Mesothelial cell of epicardium (in vitro differentiated cells): ENCODE measurements at regions not wholly inside any gene's neighbourhood (a gene's known extent, or its start where the extent isn't known, plus 50 kb on each side); places are given as distances from the start of the nearest gene placed in this dataset.

Experiments
- DNase-seq, 2 experiments: peaks; one replicate each; pipeline ENCODE4 v3.0.0; 2021; ENCODE audit warnings: low spot score in 2 of 2; ENCODE audit not compliant: unreplicated experiment in 2 of 2
- H3K27ac Mint-ChIP-seq: 2 replicates; pipeline ENCODE4 v1.8.0; 2021; ENCODE audit warnings: mixed read lengths
- H3K27me3 Mint-ChIP-seq: 2 replicates; pipeline ENCODE4 v1.8.0; 2021; ENCODE audit warnings: low read depth, mixed read lengths
- H3K36me3 Mint-ChIP-seq: 2 replicates; pipeline ENCODE4 v1.8.0; 2021; ENCODE audit warnings: mixed read lengths
- H3K4me1 Mint-ChIP-seq: 2 replicates; pipeline ENCODE4 v1.8.0; 2021; ENCODE audit warnings: mixed read lengths
- H3K4me3 Mint-ChIP-seq: 2 replicates; pipeline ENCODE4 v1.8.0; 2021; ENCODE audit warnings: mild to moderate bottlenecking, moderate library complexity, mixed read lengths
- H3K9me3 Mint-ChIP-seq: 2 replicates; pipeline ENCODE4 v1.8.0; 2021; ENCODE audit warnings: mixed read lengths
- TF ChIP-seq, protein P1 (sequence below): fragments of 200-600 bp; sonication (generic); IDR thresholded peaks from one replicate; pipeline ENCODE4 v1.5.0; 2021; ENCODE audit warnings: antibody characterized with exemption; ENCODE audit not compliant: unreplicated experiment

GRCh38 chr22:49097966-49098365 lies 729.7 kb downstream of the BRD1 start:
- Mint-ChIP-seq H3K27me3 (peaks cover 13% of the 10 kb centered on the region), H3K4me3 (no peak overlapping the region), H3K4me1 (no peaks in the 10 kb centered on the region), H3K27ac (no peak overlapping the region), H3K9me3 (no peaks in the 10 kb centered on the region), H3K36me3 (no peaks in the 10 kb centered on the region)
- DNase-seq = no peak
- TF ChIP-seq, protein P1, sequence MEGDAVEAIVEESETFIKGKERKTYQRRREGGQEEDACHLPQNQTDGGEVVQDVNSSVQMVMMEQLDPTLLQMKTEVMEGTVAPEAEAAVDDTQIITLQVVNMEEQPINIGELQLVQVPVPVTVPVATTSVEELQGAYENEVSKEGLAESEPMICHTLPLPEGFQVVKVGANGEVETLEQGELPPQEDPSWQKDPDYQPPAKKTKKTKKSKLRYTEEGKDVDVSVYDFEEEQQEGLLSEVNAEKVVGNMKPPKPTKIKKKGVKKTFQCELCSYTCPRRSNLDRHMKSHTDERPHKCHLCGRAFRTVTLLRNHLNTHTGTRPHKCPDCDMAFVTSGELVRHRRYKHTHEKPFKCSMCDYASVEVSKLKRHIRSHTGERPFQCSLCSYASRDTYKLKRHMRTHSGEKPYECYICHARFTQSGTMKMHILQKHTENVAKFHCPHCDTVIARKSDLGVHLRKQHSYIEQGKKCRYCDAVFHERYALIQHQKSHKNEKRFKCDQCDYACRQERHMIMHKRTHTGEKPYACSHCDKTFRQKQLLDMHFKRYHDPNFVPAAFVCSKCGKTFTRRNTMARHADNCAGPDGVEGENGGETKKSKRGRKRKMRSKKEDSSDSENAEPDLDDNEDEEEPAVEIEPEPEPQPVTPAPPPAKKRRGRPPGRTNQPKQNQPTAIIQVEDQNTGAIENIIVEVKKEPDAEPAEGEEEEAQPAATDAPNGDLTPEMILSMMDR = no peak

DNA sequence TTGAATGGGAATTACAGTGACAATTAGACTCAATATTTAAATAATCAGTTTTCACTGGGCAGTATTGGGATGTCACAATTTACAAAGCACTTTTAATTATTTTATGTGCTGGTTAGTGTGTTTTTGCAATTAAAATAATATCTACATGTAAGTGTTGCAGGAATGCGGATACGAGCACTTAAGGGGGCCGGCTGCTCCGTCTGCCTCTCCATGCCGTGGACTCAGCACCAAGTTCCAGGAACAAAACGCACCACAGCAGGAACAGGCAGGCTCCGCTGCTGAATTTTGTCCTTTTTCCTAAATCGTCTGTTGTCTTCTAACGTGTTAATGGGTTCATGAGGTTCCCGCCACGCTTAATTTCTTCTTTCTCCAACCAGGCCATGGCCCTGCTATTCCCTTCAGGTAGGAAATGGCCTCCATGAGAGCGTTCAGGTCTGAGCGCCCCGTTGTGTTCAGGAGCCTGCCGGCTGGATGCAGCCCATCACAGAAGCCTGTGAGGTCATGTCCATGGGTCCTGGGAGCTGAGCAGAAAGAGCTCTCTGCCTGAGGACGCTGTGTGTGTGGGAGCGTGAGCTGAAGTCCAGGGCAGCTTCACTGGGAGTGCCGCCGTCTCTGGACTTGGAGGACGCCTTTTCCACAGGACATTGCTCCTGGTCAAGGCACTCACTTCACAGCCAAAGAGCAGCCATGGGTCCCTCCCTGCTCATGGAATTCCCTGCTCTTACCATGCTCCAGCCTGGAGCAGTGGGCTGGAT lies 730.3 kb downstream of the BRD1 start:
- TF ChIP-seq, protein P1 = no peak
- Mint-ChIP-seq H3K27ac (no peak overlapping the region), H3K4me1 (no peaks in the 10 kb centered on the region), H3K4me3 (no peak overlapping the region), H3K9me3 (no peaks in the 10 kb centered on the region), H3K36me3 (no peaks in the 10 kb centered on the region), H3K27me3 (peaks cover 11% of the 10 kb centered on the region)
- no peak for DNase-seq

- DNase-seq = no peak
- Mint-ChIP-seq H3K9me3 (no peaks in the 10 kb centered on the region), H3K27me3 (peaks cover 9% of the 10 kb centered on the region), H3K4me1 (no peaks in the 10 kb centered on the region), H3K4me3 (no peak overlapping the region), H3K36me3 (no peaks in the 10 kb centered on the region), H3K27ac (no peak overlapping the region)
- TF ChIP-seq, protein P1 = no peak
Observed at GRCh38 chr22:49096476-49096875, 731.2 kb downstream of the BRD1 start.

DNA sequence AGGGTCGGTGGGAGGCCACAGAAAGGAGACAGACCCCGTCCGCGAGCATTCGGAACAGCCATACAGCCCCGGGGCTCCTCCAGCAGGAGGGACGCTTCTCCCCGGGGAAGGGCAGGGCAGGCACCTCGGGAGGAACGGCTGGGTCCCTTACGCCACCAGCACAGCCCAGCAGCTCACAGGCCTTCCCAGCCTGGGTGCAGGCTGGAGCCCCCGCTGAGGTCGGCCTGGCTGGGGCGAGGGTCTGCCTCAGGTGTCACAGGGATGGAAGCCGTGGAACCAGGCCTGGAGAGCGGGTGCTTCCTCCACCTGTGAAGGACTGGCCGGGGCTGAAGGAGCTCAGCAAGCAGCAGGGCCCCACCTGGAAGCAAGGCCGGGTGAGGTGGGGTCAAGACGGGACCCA lies 732.3 kb downstream of the BRD1 start:
- Mint-ChIP-seq H3K4me3 (no peak overlapping the region), H3K9me3 (no peaks in the 10 kb centered on the region), H3K36me3 (no peaks in the 10 kb centered on the region), H3K27me3 (peaks cover 12% of the 10 kb centered on the region), H3K27ac (no peak overlapping the region), H3K4me1 (no peaks in the 10 kb centered on the region)
- no peak for DNase-seq
- TF ChIP-seq, protein P1 = no peak

DNA sequence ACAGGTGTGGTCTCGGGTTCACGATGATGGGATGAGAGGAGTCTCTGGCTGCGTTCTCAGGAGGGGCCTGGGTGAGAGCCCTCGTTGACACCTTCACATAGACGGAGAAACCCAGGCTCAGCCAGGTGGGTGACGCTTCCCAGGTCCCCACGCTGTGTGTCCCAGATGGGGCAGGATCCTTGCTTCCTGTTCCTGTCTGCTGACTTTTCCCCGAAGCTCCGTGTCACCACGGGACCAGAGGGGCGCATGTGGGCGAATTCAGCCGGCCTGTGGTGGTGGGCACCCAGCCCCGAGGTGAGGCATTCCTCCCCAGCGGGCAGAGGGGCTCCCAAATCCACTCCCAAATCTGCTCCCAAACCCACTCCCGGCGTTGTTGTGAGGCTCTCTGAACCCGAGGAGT lies 732.8 kb downstream of the BRD1 start:
- no peaks in the 10 kb centered on the region for H3K9me3 Mint-ChIP-seq
- no peaks in the 10 kb centered on the region for H3K4me1 Mint-ChIP-seq
- no peak overlapping the region for H3K4me3 Mint-ChIP-seq
- TF ChIP-seq, protein P1 = no peak
- peaks cover 11% of the 10 kb centered on the region for H3K27me3 Mint-ChIP-seq
- DNase-seq = no peak
- no peak overlapping the region for H3K27ac Mint-ChIP-seq
- H3K36me3 Mint-ChIP-seq = no peaks in the 10 kb centered on the region
